GM23338 (cell line): ENCODE measurements at regions not wholly inside any gene's neighbourhood (a gene's known extent, or its start where the extent isn't known, plus 50 kb on each side); places are given as distances from the start of the nearest gene placed in this dataset.

Experiments
- ATAC-seq: fragments of 200-7000 bp; cut with Tn5 transposase; 3 replicates; pipeline ENCODE4 v1.9.1; 2020
- DNase-seq: peaks from one replicate; pipeline ENCODE4 v3.0.0-alpha.2; 2015; ENCODE audit warnings: low spot score
- H2AFZ ChIP-seq: fragments of 200-600 bp; sonication (generic); 2 replicates; pipeline ENCODE4 v1.8.0; 2016; ENCODE audit warnings: antibody characterized with exemption, mild to moderate bottlenecking, moderate library complexity
- H3F3A ChIP-seq: fragments of 200-600 bp; sonication (generic); replicated peaks from 2 replicates; pipeline ENCODE4 v1.8.0; 2017; ENCODE audit warnings: antibody characterized with exemption, mixed run types, low read depth
- H3K27ac ChIP-seq: fragments of 200-600 bp; sonication (generic); 2 replicates; pipeline ENCODE4 v1.6.1; 2016; ENCODE audit warnings: low read depth
- H3K27me3 ChIP-seq: fragments of 200-600 bp; sonication (generic); 2 replicates; pipeline ENCODE4 v1.8.0; 2016; ENCODE audit warnings: mild to moderate bottlenecking, mixed run types, moderate library complexity; ENCODE audit not compliant: insufficient read depth
- H3K36me3 ChIP-seq: fragments of 200-600 bp; sonication (generic); 2 replicates; pipeline ENCODE4 v1.8.0; 2016; ENCODE audit warnings: mild to moderate bottlenecking; ENCODE audit not compliant: insufficient read depth
- H3K4me1 ChIP-seq: fragments of 200-600 bp; sonication (generic); 2 replicates; pipeline ENCODE4 v1.8.0; 2016; ENCODE audit warnings: mild to moderate bottlenecking, moderate library complexity; ENCODE audit not compliant: insufficient read depth
- H3K4me2 ChIP-seq: fragments of 200-600 bp; sonication (generic); 2 replicates; pipeline ENCODE4 v1.7.1; 2017; ENCODE audit warnings: mixed run types
- H3K4me3 ChIP-seq: fragments of 200-600 bp; sonication (generic); 2 replicates; pipeline ENCODE4 v1.6.1; 2016; ENCODE audit warnings: mixed run types
- H3K79me2 ChIP-seq: fragments of 200-600 bp; sonication (generic); replicated peaks from 2 replicates; pipeline ENCODE4 v1.8.0; 2017; ENCODE audit warnings: mild to moderate bottlenecking; ENCODE audit not compliant: insufficient read depth
- H3K9me2 ChIP-seq: fragments of 200-600 bp; sonication (generic); 2 replicates; pipeline ENCODE4 v1.8.0; 2017; ENCODE audit not compliant: insufficient read depth
- H4K20me1 ChIP-seq: fragments of 200-600 bp; sonication (generic); replicated peaks from 2 replicates; pipeline ENCODE4 v1.8.0; 2017; ENCODE audit warnings: mild to moderate bottlenecking; ENCODE audit not compliant: insufficient read depth
- H3K27ac Mint-ChIP-seq: 2 replicates; pipeline ENCODE4 v1.8.0; 2020; ENCODE audit warnings: inconsistent platforms, mild to moderate bottlenecking, moderate library complexity, mixed read lengths
- H3K27me3 Mint-ChIP-seq: 3 replicates; pipeline ENCODE4 v1.8.0; 2022; ENCODE audit warnings: low read depth, mild to moderate bottlenecking, moderate library complexity, mixed read lengths, inconsistent platforms; ENCODE audit not compliant: insufficient read depth, poor library complexity
- H3K36me3 Mint-ChIP-seq: 3 replicates; pipeline ENCODE4 v1.8.0; 2021; ENCODE audit warnings: low read depth, mild to moderate bottlenecking, inconsistent platforms, moderate library complexity, mixed read lengths
- H3K4me1 Mint-ChIP-seq: 3 replicates; pipeline ENCODE4 v1.8.0; 2020; ENCODE audit warnings: mild to moderate bottlenecking, inconsistent platforms, mixed read lengths
- H3K4me3 Mint-ChIP-seq: 3 replicates; pipeline ENCODE4 v1.8.0; 2021; ENCODE audit warnings: moderate library complexity, mild to moderate bottlenecking, inconsistent platforms, mixed read lengths
- H3K9me3 Mint-ChIP-seq: 3 replicates; pipeline ENCODE4 v1.8.0; 2020; ENCODE audit warnings: moderate library complexity, mild to moderate bottlenecking, inconsistent platforms, mixed read lengths
- CREB1 ChIP-seq: fragments of 250-450 bp; sonication (Bioruptor Pico); IDR thresholded peaks from 2 replicates; pipeline ENCODE4 v1.5.0; 2020; ENCODE audit warnings: low read depth, mild to moderate bottlenecking, moderate library complexity
- NANOG ChIP-seq: IDR thresholded peaks from 2 replicates; pipeline ENCODE4 v1.6.1; 2016; ENCODE audit warnings: antibody characterized with exemption, borderline replicate concordance
- POLR2AphosphoS5 ChIP-seq: IDR thresholded peaks from 2 replicates; pipeline ENCODE4 v1.6.1; 2016; ENCODE audit warnings: antibody characterized with exemption, low read depth
- REST ChIP-seq: IDR thresholded peaks from one replicate; pipeline ENCODE4 v1.6.1; 2018; ENCODE audit warnings: antibody characterized with exemption; ENCODE audit not compliant: unreplicated experiment
- STAT1 ChIP-seq: IDR thresholded peaks from one replicate; pipeline ENCODE4 v1.6.1; 2016; ENCODE audit warnings: antibody characterized with exemption; ENCODE audit not compliant: unreplicated experiment
- ZNF331 ChIP-seq: fragments of 250-450 bp; sonication (Bioruptor Pico); IDR thresholded peaks from 2 replicates; pipeline ENCODE4 v1.5.0; 2020; ENCODE audit warnings: low read depth, mild to moderate bottlenecking, moderate library complexity
- TF ChIP-seq, protein P1 (sequence below): fragments of 250-450 bp; sonication (Bioruptor Pico); IDR thresholded peaks from 2 replicates; pipeline ENCODE4 v1.5.0; 2020; ENCODE audit warnings: mild to moderate bottlenecking, moderate library complexity
- TF ChIP-seq, protein P2 (sequence below): IDR thresholded peaks from 2 replicates; pipeline ENCODE4 v1.6.1; 2016; ENCODE audit warnings: antibody characterized with exemption

DNA sequence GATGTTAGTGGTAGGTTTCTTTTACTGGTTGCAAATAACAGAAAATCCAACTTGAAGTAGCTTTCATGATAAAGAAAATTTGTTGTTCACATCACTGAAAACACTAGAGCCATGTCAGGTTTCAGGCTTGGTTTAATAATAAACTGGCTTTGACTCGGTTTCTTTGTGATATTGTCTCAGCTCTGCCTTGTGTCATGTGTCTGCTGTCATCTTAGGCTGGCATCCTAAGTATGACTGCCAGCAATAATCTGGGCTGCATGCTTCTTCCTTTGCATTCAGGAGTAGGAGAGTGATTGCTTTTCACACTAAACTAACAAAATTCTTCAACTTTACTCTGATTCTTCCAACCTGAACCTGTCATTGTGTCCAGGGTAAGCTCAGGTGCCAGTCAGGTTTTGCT is 474.0 kb upstream of the B3GALT2 start (continued):
- TF ChIP-seq, protein P1, sequence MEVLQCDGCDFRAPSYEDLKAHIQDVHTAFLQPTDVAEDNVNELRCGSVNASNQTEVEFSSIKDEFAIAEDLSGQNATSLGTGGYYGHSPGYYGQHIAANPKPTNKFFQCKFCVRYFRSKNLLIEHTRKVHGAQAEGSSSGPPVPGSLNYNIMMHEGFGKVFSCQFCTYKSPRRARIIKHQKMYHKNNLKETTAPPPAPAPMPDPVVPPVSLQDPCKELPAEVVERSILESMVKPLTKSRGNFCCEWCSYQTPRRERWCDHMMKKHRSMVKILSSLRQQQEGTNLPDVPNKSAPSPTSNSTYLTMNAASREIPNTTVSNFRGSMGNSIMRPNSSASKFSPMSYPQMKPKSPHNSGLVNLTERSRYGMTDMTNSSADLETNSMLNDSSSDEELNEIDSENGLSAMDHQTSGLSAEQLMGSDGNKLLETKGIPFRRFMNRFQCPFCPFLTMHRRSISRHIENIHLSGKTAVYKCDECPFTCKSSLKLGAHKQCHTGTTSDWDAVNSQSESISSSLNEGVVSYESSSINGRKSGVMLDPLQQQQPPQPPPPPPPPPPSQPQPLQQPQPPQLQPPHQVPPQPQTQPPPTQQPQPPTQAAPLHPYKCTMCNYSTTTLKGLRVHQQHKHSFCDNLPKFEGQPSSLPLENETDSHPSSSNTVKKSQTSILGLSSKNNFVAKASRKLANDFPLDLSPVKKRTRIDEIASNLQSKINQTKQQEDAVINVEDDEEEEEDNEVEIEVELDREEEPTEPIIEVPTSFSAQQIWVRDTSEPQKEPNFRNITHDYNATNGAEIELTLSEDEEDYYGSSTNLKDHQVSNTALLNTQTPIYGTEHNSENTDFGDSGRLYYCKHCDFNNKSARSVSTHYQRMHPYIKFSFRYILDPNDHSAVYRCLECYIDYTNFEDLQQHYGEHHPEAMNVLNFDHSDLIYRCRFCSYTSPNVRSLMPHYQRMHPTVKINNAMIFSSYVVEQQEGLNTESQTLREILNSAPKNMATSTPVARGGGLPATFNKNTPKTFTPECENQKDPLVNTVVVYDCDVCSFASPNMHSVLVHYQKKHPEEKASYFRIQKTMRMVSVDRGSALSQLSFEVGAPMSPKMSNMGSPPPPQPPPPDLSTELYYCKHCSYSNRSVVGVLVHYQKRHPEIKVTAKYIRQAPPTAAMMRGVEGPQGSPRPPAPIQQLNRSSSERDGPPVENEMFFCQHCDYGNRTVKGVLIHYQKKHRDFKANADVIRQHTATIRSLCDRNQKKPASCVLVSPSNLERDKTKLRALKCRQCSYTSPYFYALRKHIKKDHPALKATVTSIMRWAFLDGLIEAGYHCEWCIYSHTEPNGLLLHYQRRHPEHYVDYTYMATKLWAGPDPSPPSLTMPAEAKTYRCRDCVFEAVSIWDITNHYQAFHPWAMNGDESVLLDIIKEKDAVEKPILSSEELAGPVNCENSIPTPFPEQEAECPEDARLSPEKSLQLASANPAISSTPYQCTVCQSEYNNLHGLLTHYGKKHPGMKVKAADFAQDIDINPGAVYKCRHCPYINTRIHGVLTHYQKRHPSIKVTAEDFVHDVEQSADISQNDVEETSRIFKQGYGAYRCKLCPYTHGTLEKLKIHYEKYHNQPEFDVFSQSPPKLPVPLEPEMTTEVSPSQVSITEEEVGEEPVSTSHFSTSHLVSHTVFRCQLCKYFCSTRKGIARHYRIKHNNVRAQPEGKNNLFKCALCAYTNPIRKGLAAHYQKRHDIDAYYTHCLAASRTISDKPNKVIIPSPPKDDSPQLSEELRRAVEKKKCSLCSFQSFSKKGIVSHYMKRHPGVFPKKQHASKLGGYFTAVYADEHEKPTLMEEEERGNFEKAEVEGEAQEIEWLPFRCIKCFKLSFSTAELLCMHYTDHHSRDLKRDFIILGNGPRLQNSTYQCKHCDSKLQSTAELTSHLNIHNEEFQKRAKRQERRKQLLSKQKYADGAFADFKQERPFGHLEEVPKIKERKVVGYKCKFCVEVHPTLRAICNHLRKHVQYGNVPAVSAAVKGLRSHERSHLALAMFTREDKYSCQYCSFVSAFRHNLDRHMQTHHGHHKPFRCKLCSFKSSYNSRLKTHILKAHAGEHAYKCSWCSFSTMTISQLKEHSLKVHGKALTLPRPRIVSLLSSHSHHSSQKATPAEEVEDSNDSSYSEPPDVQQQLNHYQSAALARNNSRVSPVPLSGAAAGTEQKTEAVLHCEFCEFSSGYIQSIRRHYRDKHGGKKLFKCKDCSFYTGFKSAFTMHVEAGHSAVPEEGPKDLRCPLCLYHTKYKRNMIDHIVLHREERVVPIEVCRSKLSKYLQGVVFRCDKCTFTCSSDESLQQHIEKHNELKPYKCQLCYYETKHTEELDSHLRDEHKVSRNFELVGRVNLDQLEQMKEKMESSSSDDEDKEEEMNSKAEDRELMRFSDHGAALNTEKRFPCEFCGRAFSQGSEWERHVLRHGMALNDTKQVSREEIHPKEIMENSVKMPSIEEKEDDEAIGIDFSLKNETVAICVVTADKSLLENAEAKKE (CRISPR knock-in tag): no peak
- TF ChIP-seq REST: no peak
- no peak for TF ChIP-seq CREB1 (CRISPR knock-in tag)
- TF ChIP-seq, protein P2, sequence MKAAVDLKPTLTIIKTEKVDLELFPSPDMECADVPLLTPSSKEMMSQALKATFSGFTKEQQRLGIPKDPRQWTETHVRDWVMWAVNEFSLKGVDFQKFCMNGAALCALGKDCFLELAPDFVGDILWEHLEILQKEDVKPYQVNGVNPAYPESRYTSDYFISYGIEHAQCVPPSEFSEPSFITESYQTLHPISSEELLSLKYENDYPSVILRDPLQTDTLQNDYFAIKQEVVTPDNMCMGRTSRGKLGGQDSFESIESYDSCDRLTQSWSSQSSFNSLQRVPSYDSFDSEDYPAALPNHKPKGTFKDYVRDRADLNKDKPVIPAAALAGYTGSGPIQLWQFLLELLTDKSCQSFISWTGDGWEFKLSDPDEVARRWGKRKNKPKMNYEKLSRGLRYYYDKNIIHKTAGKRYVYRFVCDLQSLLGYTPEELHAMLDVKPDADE: no peak
- no peak for TF ChIP-seq POLR2AphosphoS5

DNA sequence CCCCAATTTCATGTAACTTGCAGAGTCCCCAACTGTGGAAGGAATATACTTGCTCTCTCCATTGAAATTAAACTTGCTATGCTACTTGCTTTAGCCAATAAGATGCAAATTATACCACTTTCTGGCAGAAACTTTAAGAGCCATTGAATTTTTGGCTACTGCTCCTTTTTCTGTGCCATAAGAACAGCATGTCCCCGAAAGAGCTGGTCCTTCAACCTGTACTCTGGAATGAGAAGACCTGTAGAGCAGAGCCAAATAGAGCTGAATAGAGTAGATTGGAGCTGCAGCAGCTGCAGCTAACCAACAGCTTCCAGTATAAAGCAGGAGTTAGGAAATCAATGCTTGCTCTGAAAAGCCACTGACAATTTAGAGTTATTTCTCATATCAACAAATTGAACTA is 472.3 kb upstream of the B3GALT2 start:
- Histone ChIP-seq H3F3A (no peaks in the 10 kb centered on the region), H3K9me2 (peaks cover 9% of the 10 kb centered on the region; the same call in 1 of the 2 replicates), H3K79me2 (no peaks in the 10 kb centered on the region), H3K27ac (no peak overlapping the region), H2AFZ (no peak overlapping the region), H4K20me1 (no peaks in the 10 kb centered on the region), H3K4me3 (no peak overlapping the region), H3K36me3 (no peaks in the 10 kb centered on the region), H3K27me3 (no peaks in the 10 kb centered on the region), H3K4me1 (no peaks in the 10 kb centered on the region), H3K4me2 (no peak overlapping the region)
- no peak overlapping the region for H3K27ac Mint-ChIP-seq
- TF ChIP-seq STAT1 (no peak), CREB1 (CRISPR knock-in tag) (no peak), NANOG (no peak), ZNF331 (CRISPR knock-in tag) (no peak)
- no peak overlapping the region for H3K4me3 Mint-ChIP-seq
- H3K9me3 Mint-ChIP-seq: no peaks in the 10 kb centered on the region
- H3K4me1 Mint-ChIP-seq: no peaks in the 10 kb centered on the region
- no peaks in the 10 kb centered on the region for H3K27me3 Mint-ChIP-seq
- H3K36me3 Mint-ChIP-seq: no peaks in the 10 kb centered on the region
- DNase-seq (no peak), ATAC-seq (no peak)
